H1 (cell line): ENCODE measurements at regions not wholly inside any gene's neighbourhood (a gene's known extent, or its start where the extent isn't known, plus 50 kb on each side); places are given as distances from the start of the nearest gene placed in this dataset.

Source experiments
- CTCF ChIA-PET: fragments of 300-600 bp; sonication (Branson Sonifier 250); formaldehyde crosslinking; loops from one replicate; lab custom pipeline; 2021; ENCODE audit not compliant: partially characterized antibody; lab: Charles Lee
- POLR2A ChIA-PET: fragments of 300-600 bp; sonication (Branson Sonifier 250); formaldehyde crosslinking; loops from one replicate; lab custom pipeline; 2021; ENCODE audit warnings: inconsistent platforms; ENCODE audit not compliant: partially characterized antibody; lab: Charles Lee
- DNase-seq, 2 experiments: peaks; one replicate each; pipeline versions ENCODE4 v3.0.0 to v3.0.0-alpha.2; 2010 to 2022; ENCODE audit warnings: low spot score in 2 of 2, low read depth in 1 of 2, mixed read lengths in 1 of 2
- FAIRE-seq: peaks from 2 replicates; lab custom pipeline; 2011; peaks lifted over from hg19 to GRCh38; lab: Jason Lieb, UNC
- H2AFZ ChIP-seq: 2 replicates; pipeline ENCODE4 v1.8.1; 2012; ENCODE audit warnings: low read length, inconsistent platforms
- H2AK5ac ChIP-seq: 2 replicates; pipeline ENCODE4 v1.6.1; 2013; ENCODE audit warnings: low read depth, low read length
- H2BK120ac ChIP-seq: replicated peaks from 2 replicates; pipeline ENCODE3; 2013; ENCODE audit warnings: low read depth, low read length, inconsistent platforms
- H2BK12ac ChIP-seq: 2 replicates; pipeline ENCODE4 v1.6.1; 2013; ENCODE audit warnings: low read depth, low read length
- H2BK15ac ChIP-seq: 2 replicates; pipeline ENCODE4 v1.6.1; 2013; ENCODE audit warnings: low read length
- H2BK20ac ChIP-seq: 2 replicates; pipeline ENCODE4 v1.6.1; 2013; ENCODE audit warnings: low read length
- H2BK5ac ChIP-seq: 2 replicates; pipeline ENCODE4 v1.6.1; 2013; ENCODE audit warnings: low read depth, low read length
- H3K14ac ChIP-seq: 2 replicates; pipeline ENCODE4 v1.6.1; 2013; ENCODE audit warnings: inconsistent platforms; ENCODE audit not compliant: insufficient read length
- H3K18ac ChIP-seq: 2 replicates; pipeline ENCODE4 v1.6.1; 2013; ENCODE audit warnings: low read length; ENCODE audit errors: extremely low read depth
- H3K23ac ChIP-seq: 2 replicates; pipeline ENCODE4 v1.6.1; 2013; ENCODE audit warnings: inconsistent platforms; ENCODE audit not compliant: insufficient read length
- H3K23me2 ChIP-seq: 2 replicates; pipeline ENCODE4 v1.6.1; 2013; ENCODE audit warnings: low read depth, low read length
- H3K27ac ChIP-seq: 2 replicates; pipeline ENCODE4 v1.6.1; 2011; ENCODE audit warnings: low read depth, low read length, inconsistent platforms
- H3K27me3 ChIP-seq, 4 experiments: replicated peaks in 1 of 4; 1 replicate in 1 of 4; 2 replicates in 3 of 4; pipeline versions ENCODE4 v1.6.1 to v1.8.1; 2011 to 2013; ENCODE audit warnings: low read length in 3 of 4, mild to moderate bottlenecking in 3 of 4, inconsistent platforms in 2 of 4, mixed read lengths in 2 of 4, moderate library complexity in 1 of 4; ENCODE audit not compliant: control insufficient read depth in 3 of 4, insufficient read depth in 3 of 4; ENCODE audit errors: extremely low read depth in 1 of 4
- H3K36me3 ChIP-seq, 4 experiments: 2 replicates each; pipeline versions ENCODE4 v1.6.1 to v1.8.1; 2011 to 2013; ENCODE audit warnings: mild to moderate bottlenecking in 4 of 4, low read length in 3 of 4, moderate library complexity in 2 of 4, control low read depth in 1 of 4, inconsistent platforms in 1 of 4; ENCODE audit not compliant: insufficient read depth in 4 of 4, control insufficient read depth in 2 of 4
- H3K4ac ChIP-seq: replicated peaks from 2 replicates; pipeline ENCODE3; 2013; ENCODE audit warnings: low read length, low read depth, mixed read lengths, inconsistent platforms; ENCODE audit not compliant: insufficient read length
- H3K4me1 ChIP-seq, 4 experiments: replicated peaks in 1 of 4; 1 replicate in 1 of 4; 2 replicates in 3 of 4; pipeline versions ENCODE4 v1.6.1 to v1.8.1; 2011 to 2013; ENCODE audit warnings: low read length in 3 of 4, inconsistent platforms in 2 of 4, mixed read lengths in 1 of 4; ENCODE audit not compliant: insufficient read depth in 4 of 4, control insufficient read depth in 3 of 4
- H3K4me2 ChIP-seq, 2 experiments: 2 replicates each; pipeline versions ENCODE4 v1.6.1 to v1.8.1; 2011 to 2013; ENCODE audit warnings: low read depth in 2 of 2, low read length in 2 of 2, control low read depth in 1 of 2, inconsistent platforms in 1 of 2, mild to moderate bottlenecking in 1 of 2; ENCODE audit not compliant: insufficient read depth in 1 of 2
- H3K4me3 ChIP-seq, 4 experiments: fragments of 200-600, 300-600 bp in 1 of 4; sonication (generic), shearing (Covaris generic), sonication (Bioruptor Twin) in 1 of 4; 2 replicates each; pipeline versions ENCODE4 v1.5.1 to v1.8.1; 2011 to 2016; ENCODE audit warnings: low read length in 4 of 4, low read depth in 3 of 4, control low read depth in 2 of 4, inconsistent platforms in 2 of 4, mild to moderate bottlenecking in 2 of 4, mixed read lengths in 1 of 4, moderate library complexity in 1 of 4; ENCODE audit not compliant: insufficient read depth in 2 of 4; ENCODE audit errors: extremely low read depth in 1 of 4
- H3K56ac ChIP-seq: replicated peaks from 2 replicates; pipeline ENCODE3; 2013; ENCODE audit warnings: low read depth, mild to moderate bottlenecking, mixed read lengths, low read length, inconsistent platforms; ENCODE audit not compliant: insufficient read length
- H3K79me1 ChIP-seq: 2 replicates; pipeline ENCODE4 v1.6.1; 2013; ENCODE audit warnings: low read depth, low read length, control low read depth
- H3K79me2 ChIP-seq, 2 experiments: 2 replicates each; pipeline versions ENCODE4 v1.6.1 to v1.8.1; 2012 to 2013; ENCODE audit warnings: low read length in 2 of 2, mild to moderate bottlenecking in 2 of 2, inconsistent platforms in 1 of 2; ENCODE audit not compliant: insufficient read depth in 2 of 2, control insufficient read depth in 1 of 2
- H3K9ac ChIP-seq, 4 experiments: replicated peaks in 1 of 4; 1 replicate in 1 of 4; 2 replicates in 3 of 4; pipeline versions ENCODE4 v1.6.1 to v1.8.1; 2011 to 2013; ENCODE audit warnings: low read depth in 3 of 4, low read length in 3 of 4, control low read depth in 2 of 4, mild to moderate bottlenecking in 2 of 4, moderate library complexity in 2 of 4, inconsistent platforms in 1 of 4; ENCODE audit errors: extremely low read depth in 1 of 4
- H3K9me3 ChIP-seq, 2 experiments: 2 replicates each; pipeline versions ENCODE4 v1.6.1 to v1.8.1; 2012 to 2013; ENCODE audit warnings: mild to moderate bottlenecking in 2 of 2, moderate library complexity in 2 of 2, control low read depth in 1 of 2, inconsistent platforms in 1 of 2, low read depth in 1 of 2, low read length in 1 of 2, mixed read lengths in 1 of 2; ENCODE audit not compliant: insufficient read depth in 2 of 2
- H4K20me1 ChIP-seq, 2 experiments: replicated peaks in 1 of 2; 2 replicates each; pipeline versions ENCODE3 to v1.8.1; 2011 to 2013; ENCODE audit warnings: inconsistent platforms in 2 of 2, low read length in 2 of 2, mild to moderate bottlenecking in 1 of 2; ENCODE audit not compliant: insufficient read depth in 2 of 2, control insufficient read depth in 1 of 2
- H4K5ac ChIP-seq: 2 replicates; pipeline ENCODE4 v1.6.1; 2013; ENCODE audit warnings: low read length, low read depth, mixed read lengths, inconsistent platforms; ENCODE audit not compliant: insufficient read length
- H4K8ac ChIP-seq: 2 replicates; pipeline ENCODE4 v1.8.0; 2013; ENCODE audit warnings: mild to moderate bottlenecking, moderate library complexity, low read length, inconsistent platforms; ENCODE audit not compliant: insufficient read depth; ENCODE audit errors: extremely low read depth
- H4K91ac ChIP-seq: replicated peaks from 2 replicates; pipeline ENCODE3; 2013; ENCODE audit warnings: low read length, mixed read lengths, inconsistent platforms; ENCODE audit not compliant: insufficient read length
- CBX5 ChIP-seq: fragments of 300-800, 300-1000 bp; sonication (generic); IDR thresholded peaks from 2 replicates; pipeline ENCODE4 v1.7.1; 2016; ENCODE audit warnings: antibody characterized with exemption, low read length, low read depth
- CHD2 ChIP-seq: IDR thresholded peaks from 2 replicates; pipeline ENCODE4 v1.6.1; 2012; ENCODE audit warnings: low read length, improper control_type of control experiment
- CTCF ChIP-seq, 3 experiments: IDR thresholded peaks; 1 replicate in 2 of 3; 2 replicates in 1 of 3; pipeline versions ENCODE4 v1.5.1 to v1.6.1; 2011; ENCODE audit warnings: low read length in 3 of 3, mild to moderate bottlenecking in 3 of 3, inconsistent platforms in 2 of 3, low read depth in 1 of 3, moderate library complexity in 1 of 3; ENCODE audit not compliant: insufficient read depth in 1 of 3; ENCODE audit errors: control extremely low read depth in 1 of 3
- EZH2 ChIP-seq: fragments of 200-600 bp; sonication (generic); IDR thresholded peaks from 2 replicates; pipeline ENCODE4 v1.7.1; 2012; ENCODE audit warnings: low read depth, mild to moderate bottlenecking, moderate library complexity, low read length, inconsistent platforms; ENCODE audit not compliant: severe bottlenecking
- JUND ChIP-seq: IDR thresholded peaks from 2 replicates; pipeline ENCODE4 v1.6.1; 2011; ENCODE audit warnings: mild to moderate bottlenecking, improper control_type of control experiment, low read length
- MAFK ChIP-seq: IDR thresholded peaks from 2 replicates; pipeline ENCODE4 v1.6.1; 2012; ENCODE audit warnings: low read depth, mild to moderate bottlenecking, improper control_type of control experiment, low read length
- POLR2AphosphoS5 ChIP-seq: IDR thresholded peaks from 2 replicates; pipeline ENCODE4 v1.6.1; 2011; ENCODE audit warnings: low read depth, low read length
- SAP30 ChIP-seq: fragments of 300-600 bp; sonication (generic); IDR thresholded peaks from 2 replicates; pipeline ENCODE4 v1.7.1; 2012; ENCODE audit warnings: low read length, moderate library complexity, mild to moderate bottlenecking, inconsistent platforms; ENCODE audit not compliant: insufficient read depth, insufficient replicate concordance
- SRF ChIP-seq: IDR thresholded peaks from 2 replicates; pipeline ENCODE4 v1.6.1; 2011; ENCODE audit warnings: mild to moderate bottlenecking, low read depth, low read length, moderate library complexity
- WGBS, 2 experiments: shearing (Covaris generic) in 1 of 2; methylation state at CpG; one replicate each; pipeline versions ENCODE4 v1.1.6 to v1.1.7; 2013 to 2015; ENCODE audit warnings: low lambda C conversion rate in 2 of 2, mixed read lengths in 2 of 2, inconsistent platforms in 1 of 2, low coverage in 1 of 2, missing lambda C conversion rate in 1 of 2; ENCODE audit not compliant: insufficient replicate concordance in 2 of 2, insufficient coverage in 1 of 2, insufficient read length in 1 of 2; ENCODE audit errors: extremely low coverage in 1 of 2, missing lambda C conversion rate in 1 of 2; 5-methylcytosine and 5-hydroxymethylcytosine counted together
- TF ChIP-seq, protein P1 (sequence below): IDR thresholded peaks from 2 replicates; pipeline ENCODE4 v1.6.1; 2012; ENCODE audit warnings: inconsistent platforms

GRCh38 chr7:153920126-153920525 lies 132.1 kb upstream of the DPP6 start:
- Histone ChIP-seq H2BK120ac (no peak overlapping the region), H3K9ac (no peak overlapping the region), H3K56ac (no peak overlapping the region), H4K20me1 (no peaks in the 10 kb centered on the region), H3K4me2 (no peak overlapping the region), H2BK15ac (no peak overlapping the region), H4K91ac (no peak overlapping the region), H4K8ac (no peak overlapping the region), H3K4ac (no peak overlapping the region), H3K27ac (no peak overlapping the region), H3K79me2 (no peaks in the 10 kb centered on the region), H2BK20ac (no peak overlapping the region), H3K14ac (no peak overlapping the region), H3K9me3 (peaks cover 30 to 48% of the 10 kb centered on the region in 2 experiments), H2BK5ac (no peak overlapping the region), H2AK5ac (no peak overlapping the region), H2AFZ (no peak overlapping the region), H2BK12ac (no peak overlapping the region), H4K5ac (no peak overlapping the region), H3K23ac (no peak overlapping the region), H3K4me1 (no peaks in the 10 kb centered on the region), H3K79me1 (no peaks in the 10 kb centered on the region), H3K36me3 (no peaks in the 10 kb centered on the region), H3K4me3 (no peak overlapping the region), H3K18ac (no peak overlapping the region), H3K23me2 (no peaks in the 10 kb centered on the region), H3K27me3 (no peaks in the 10 kb centered on the region)
- no peak for FAIRE-seq
- 83% methylated on average over 5 of the region's 5 CpGs; no CpG with 5 or more reads in 1 of the 2 experiments for WGBS, 2 experiments
- TF ChIP-seq SRF (no peak), CTCF (IDR thresholded peaks at IDR 0.05; ENCODE audit: control extremely low read depth in 1 of 3, insufficient read depth in 1 of 3, low read depth in 1 of 3, low read length in 3 of 3) (no peak), SAP30 (no peak), CBX5 (no peak), CHD2 (no peak), POLR2AphosphoS5 (no peak), MAFK (no peak), EZH2 (no peak), JUND (no peak)
- TF ChIP-seq, protein P1, sequence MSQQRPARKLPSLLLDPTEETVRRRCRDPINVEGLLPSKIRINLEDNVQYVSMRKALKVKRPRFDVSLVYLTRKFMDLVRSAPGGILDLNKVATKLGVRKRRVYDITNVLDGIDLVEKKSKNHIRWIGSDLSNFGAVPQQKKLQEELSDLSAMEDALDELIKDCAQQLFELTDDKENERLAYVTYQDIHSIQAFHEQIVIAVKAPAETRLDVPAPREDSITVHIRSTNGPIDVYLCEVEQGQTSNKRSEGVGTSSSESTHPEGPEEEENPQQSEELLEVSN: no peak
- POLR2A ChIA-PET: no interaction called here
- DNase-seq: no peak
- CTCF ChIA-PET: no interaction called here
